HL-60 (cell line): ENCODE measurements at regions not wholly inside any gene's neighbourhood (a gene's known extent, or its start where the extent isn't known, plus 50 kb on each side); places are given as distances from the start of the nearest gene placed in this dataset.

Experiments used
- GABPA ChIP-seq: IDR thresholded peaks from 2 replicates; pipeline ENCODE4 v1.6.1; 2012; ENCODE audit warnings: low read depth
- TF ChIP-seq, protein P1 (sequence below): IDR thresholded peaks from one replicate; pipeline ENCODE4 v1.5.1; 2011; ENCODE audit warnings: low read length, control low read depth, inconsistent platforms; ENCODE audit not compliant: insufficient read depth

DNA sequence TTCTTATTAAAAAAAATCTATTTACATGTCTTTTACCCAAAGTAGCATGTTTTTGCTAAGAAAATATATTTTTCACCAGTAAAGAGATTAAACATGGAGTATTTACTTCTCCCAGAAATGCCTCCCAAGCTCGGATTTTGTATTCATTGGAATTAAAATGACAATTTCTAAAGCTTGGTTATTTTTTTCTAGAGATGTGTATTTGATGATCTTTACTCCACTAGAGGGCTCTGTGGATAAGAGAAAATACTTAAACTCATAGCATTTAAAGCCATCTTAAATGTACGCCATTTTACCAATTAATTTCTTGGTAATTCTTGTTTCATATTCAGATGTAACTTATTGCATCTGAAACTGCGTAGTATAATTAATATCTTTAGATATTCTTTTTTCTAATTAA lies 461.4 kb downstream of the GALR1 start:
- TF ChIP-seq, protein P1, sequence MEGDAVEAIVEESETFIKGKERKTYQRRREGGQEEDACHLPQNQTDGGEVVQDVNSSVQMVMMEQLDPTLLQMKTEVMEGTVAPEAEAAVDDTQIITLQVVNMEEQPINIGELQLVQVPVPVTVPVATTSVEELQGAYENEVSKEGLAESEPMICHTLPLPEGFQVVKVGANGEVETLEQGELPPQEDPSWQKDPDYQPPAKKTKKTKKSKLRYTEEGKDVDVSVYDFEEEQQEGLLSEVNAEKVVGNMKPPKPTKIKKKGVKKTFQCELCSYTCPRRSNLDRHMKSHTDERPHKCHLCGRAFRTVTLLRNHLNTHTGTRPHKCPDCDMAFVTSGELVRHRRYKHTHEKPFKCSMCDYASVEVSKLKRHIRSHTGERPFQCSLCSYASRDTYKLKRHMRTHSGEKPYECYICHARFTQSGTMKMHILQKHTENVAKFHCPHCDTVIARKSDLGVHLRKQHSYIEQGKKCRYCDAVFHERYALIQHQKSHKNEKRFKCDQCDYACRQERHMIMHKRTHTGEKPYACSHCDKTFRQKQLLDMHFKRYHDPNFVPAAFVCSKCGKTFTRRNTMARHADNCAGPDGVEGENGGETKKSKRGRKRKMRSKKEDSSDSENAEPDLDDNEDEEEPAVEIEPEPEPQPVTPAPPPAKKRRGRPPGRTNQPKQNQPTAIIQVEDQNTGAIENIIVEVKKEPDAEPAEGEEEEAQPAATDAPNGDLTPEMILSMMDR: peak; percentile 10
- TF ChIP-seq GABPA: no peak
